ENCODE measurements at regions not wholly inside any gene's neighbourhood (a gene's known extent, or its start where the extent isn't known, plus 50 kb on each side); places are given as distances from the start of the nearest gene placed in this dataset.

DNA sequence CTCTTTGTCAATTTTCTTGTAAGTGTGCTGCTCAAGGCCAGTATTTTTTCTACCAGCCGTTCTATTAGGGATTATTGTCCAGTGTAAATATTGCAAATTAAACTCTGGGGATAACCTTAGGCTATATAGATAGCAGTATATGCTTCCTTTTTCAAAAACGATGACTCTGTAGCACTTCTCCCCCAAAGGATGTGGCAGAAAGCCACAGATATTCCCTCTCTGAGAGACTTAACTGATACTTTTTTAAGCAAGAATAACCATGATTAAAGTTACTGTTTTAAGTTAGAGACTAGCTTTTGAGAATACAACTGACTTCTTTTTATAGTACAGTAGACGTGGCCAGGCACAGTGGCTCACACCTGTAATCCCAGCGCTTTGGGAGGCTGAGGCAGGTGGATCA is 130.0 kb downstream of the FHIP1A start:
- Histone ChIP-seq H3K27ac (ENCODE audit: low read depth in 1 of 2, low read length in 2 of 2) (no peak overlapping the region), H3K9ac (ENCODE audit: insufficient read depth, low read length, poor library complexity, severe bottlenecking) (no peak overlapping the region), H3K36me3 (replicated peaks in 1 of 2; ENCODE audit: control insufficient read depth in 1 of 2, insufficient read depth in 2 of 2, low read length in 2 of 2) (no peaks in the 10 kb centered on the region), H3K9me3 (replicated peaks in 1 of 2; ENCODE audit: control insufficient read depth in 1 of 2, insufficient read depth in 1 of 2, low read length in 2 of 2) (no peaks in the 10 kb centered on the region), H3K4me1 (ENCODE audit: control insufficient read depth in 1 of 2, insufficient read depth in 2 of 2, low read length in 2 of 2) (no peaks in the 10 kb centered on the region), H3K4me3 (replicated peaks in 1 of 3; ENCODE audit: low read depth in 2 of 3, low read length in 3 of 3) (no peak overlapping the region), H4K20me1 (ENCODE audit: insufficient read depth, low read length) (no peaks in the 10 kb centered on the region), H3K27me3 (ENCODE audit: control insufficient read depth in 2 of 2, insufficient read depth in 2 of 2, low read length in 2 of 2) (no peaks in the 10 kb centered on the region), H3K4me2 (replicated peaks; ENCODE audit: extremely low read depth, low read length, poor library complexity, severe bottlenecking) (no peak overlapping the region), H2AFZ (ENCODE audit: insufficient read depth, low read depth, low read length, poor library complexity, severe bottlenecking) (no peak overlapping the region), H3K79me2 (ENCODE audit: insufficient read depth, low read length) (no peaks in the 10 kb centered on the region)
- H3K27me3 Mint-ChIP-seq (ENCODE audit: low read depth in 3 of 3): peaks cover 0 to 5% (median 0%) of the 10 kb centered on the region in 3 donors
- intact Hi-C loops (cut with micrococcal nuclease): no loop called here
- H3K27ac Mint-ChIP-seq: no peak overlapping the region
- no CpG with 5 or more reads among the region's 4 CpGs for WGBS (ENCODE audit: insufficient coverage)
- DNase-seq: no peak
- H3K4me1 Mint-ChIP-seq: peaks cover 3% of the 10 kb centered on the region
- no peak overlapping the region for H3K4me3 Mint-ChIP-seq
- TF ChIP-seq, protein P1, sequence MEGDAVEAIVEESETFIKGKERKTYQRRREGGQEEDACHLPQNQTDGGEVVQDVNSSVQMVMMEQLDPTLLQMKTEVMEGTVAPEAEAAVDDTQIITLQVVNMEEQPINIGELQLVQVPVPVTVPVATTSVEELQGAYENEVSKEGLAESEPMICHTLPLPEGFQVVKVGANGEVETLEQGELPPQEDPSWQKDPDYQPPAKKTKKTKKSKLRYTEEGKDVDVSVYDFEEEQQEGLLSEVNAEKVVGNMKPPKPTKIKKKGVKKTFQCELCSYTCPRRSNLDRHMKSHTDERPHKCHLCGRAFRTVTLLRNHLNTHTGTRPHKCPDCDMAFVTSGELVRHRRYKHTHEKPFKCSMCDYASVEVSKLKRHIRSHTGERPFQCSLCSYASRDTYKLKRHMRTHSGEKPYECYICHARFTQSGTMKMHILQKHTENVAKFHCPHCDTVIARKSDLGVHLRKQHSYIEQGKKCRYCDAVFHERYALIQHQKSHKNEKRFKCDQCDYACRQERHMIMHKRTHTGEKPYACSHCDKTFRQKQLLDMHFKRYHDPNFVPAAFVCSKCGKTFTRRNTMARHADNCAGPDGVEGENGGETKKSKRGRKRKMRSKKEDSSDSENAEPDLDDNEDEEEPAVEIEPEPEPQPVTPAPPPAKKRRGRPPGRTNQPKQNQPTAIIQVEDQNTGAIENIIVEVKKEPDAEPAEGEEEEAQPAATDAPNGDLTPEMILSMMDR (IDR thresholded peaks at IDR 0.05): no peak
- peaks cover 0 to 2% (median 0%) of the 10 kb centered on the region in 7 donors for H3K9me3 Mint-ChIP-seq
- no peaks in the 10 kb centered on the region for H3K36me3 Mint-ChIP-seq

DNA sequence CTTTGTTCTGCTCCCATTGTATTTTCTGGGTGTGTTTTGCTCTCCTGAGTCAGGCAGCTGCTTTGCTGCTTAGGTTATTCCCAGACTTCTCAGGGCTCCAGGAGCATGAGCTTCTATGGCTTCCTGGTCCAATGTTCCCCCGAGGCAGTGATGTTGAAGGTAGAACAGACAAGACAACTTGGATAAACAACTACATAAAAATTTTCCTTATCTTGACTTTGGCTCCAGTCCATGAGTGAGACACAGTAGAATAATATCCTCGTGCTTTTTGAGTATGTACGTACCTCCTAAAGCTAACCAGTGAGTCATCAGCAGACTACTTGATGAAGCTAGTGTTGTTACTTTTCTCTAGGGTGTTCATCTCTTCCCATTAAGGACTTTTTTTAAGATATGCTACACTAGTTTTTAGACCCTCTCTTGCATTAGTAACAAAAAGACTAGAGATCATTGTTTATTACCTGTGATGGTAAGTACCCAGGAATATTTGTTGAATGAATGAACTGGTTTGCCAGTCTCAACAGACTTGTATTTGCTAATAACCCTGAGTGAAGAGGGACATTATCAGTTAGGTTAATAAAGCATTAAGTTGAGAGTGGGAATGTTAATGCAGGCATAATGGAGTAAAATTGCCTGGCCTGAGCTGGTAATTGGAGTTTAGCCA is 131.9 kb downstream of the FHIP1A start:
- TF ChIP-seq, protein P1 (IDR thresholded peaks at IDR 0.05): no peak
- no peak overlapping the region for H3K9ac ChIP-seq (ENCODE audit: insufficient read depth, low read length, poor library complexity, severe bottlenecking)
- no peak overlapping the region for H3K4me3 Mint-ChIP-seq
- H4K20me1 ChIP-seq (ENCODE audit: insufficient read depth, low read length): no peaks in the 10 kb centered on the region
- no peak overlapping the region for H3K27ac Mint-ChIP-seq
- H3K4me1 Mint-ChIP-seq: peaks cover 3% of the 10 kb centered on the region
- no peak for DNase-seq
- H3K4me2 ChIP-seq (replicated peaks; ENCODE audit: extremely low read depth, low read length, poor library complexity, severe bottlenecking): no peak overlapping the region
- no peaks in the 10 kb centered on the region for H3K36me3 Mint-ChIP-seq
- H3K36me3 ChIP-seq (replicated peaks in 1 of 2; ENCODE audit: control insufficient read depth in 1 of 2, insufficient read depth in 2 of 2, low read length in 2 of 2): no peaks in the 10 kb centered on the region
- H3K9me3 Mint-ChIP-seq: peaks cover 0 to 2% (median 0%) of the 10 kb centered on the region in 7 donors
- H3K4me1 ChIP-seq (ENCODE audit: control insufficient read depth in 1 of 2, insufficient read depth in 2 of 2, low read length in 2 of 2): no peaks in the 10 kb centered on the region
- intact Hi-C loops (cut with micrococcal nuclease): no loop called here
- H2AFZ ChIP-seq (ENCODE audit: insufficient read depth, low read depth, low read length, poor library complexity, severe bottlenecking): no peak overlapping the region
- H3K27me3 ChIP-seq (ENCODE audit: control insufficient read depth in 2 of 2, insufficient read depth in 2 of 2, low read length in 2 of 2): no peaks in the 10 kb centered on the region
- H3K27me3 Mint-ChIP-seq (ENCODE audit: low read depth in 3 of 3): peaks cover 0 to 1% (median 0%) of the 10 kb centered on the region in 3 donors
- H3K27ac ChIP-seq (ENCODE audit: low read depth in 1 of 2, low read length in 2 of 2): no peak overlapping the region
- no CpG with 5 or more reads among the region's 3 CpGs for WGBS (ENCODE audit: insufficient coverage)
- no peaks in the 10 kb centered on the region for H3K79me2 ChIP-seq (ENCODE audit: insufficient read depth, low read length)
- H3K4me3 ChIP-seq (replicated peaks in 1 of 3; ENCODE audit: low read depth in 2 of 3, low read length in 3 of 3): no peak overlapping the region
- H3K9me3 ChIP-seq (replicated peaks in 1 of 2; ENCODE audit: control insufficient read depth in 1 of 2, insufficient read depth in 1 of 2, low read length in 2 of 2): no peaks in the 10 kb centered on the region

Data from CD14-positive monocyte (primary cell).